ENCODE measurements at regions not wholly inside any gene's neighbourhood (a gene's known extent, or its start where the extent isn't known, plus 50 kb on each side); places are given as distances from the start of the nearest gene placed in this dataset.

- peak; percentile 5 for DNase-seq
Observed at GRCh38 chr20:63115651-63116411, 100.1 kb downstream of the YTHDF1 start.

GRCh38 chr20:63114693-63115311, 101.1 kb downstream of the YTHDF1 start:
- peak; percentile 5 for DNase-seq

GRCh38 chr20:63114006-63114692, 101.8 kb downstream of the YTHDF1 start:
- peak; percentile 5 for DNase-seq

GRCh38 chr20:63112491-63113219, 103.3 kb downstream of the YTHDF1 start:
- peak; percentile 4 for DNase-seq

- no peak for DNase-seq
Observed at GRCh38 chr20:63108247-63108646, 101.5 kb upstream of the BHLHE23 start.

GRCh38 chr20:63107449-63108200, 100.9 kb upstream of the BHLHE23 start:
- no peak for DNase-seq

GRCh38 chr20:63106765-63107448, 100.1 kb upstream of the BHLHE23 start:
- no peak for DNase-seq

GRCh38 chr20:63106108-63106764, 99.5 kb upstream of the BHLHE23 start:
- no peak for DNase-seq

GRCh38 chr20:63105211-63106107, 98.7 kb upstream of the BHLHE23 start:
- no peak for DNase-seq

- DNase-seq, result no peak
Observed at GRCh38 chr20:63104312-63105181, 97.8 kb upstream of the BHLHE23 start.

- no peak for DNase-seq
Observed at GRCh38 chr20:63103402-63104311, 96.9 kb upstream of the BHLHE23 start.

- peak; percentile 80 for DNase-seq
Observed at GRCh38 chr20:63102721-63103375, 96.1 kb upstream of the BHLHE23 start.

GRCh38 chr20:63101781-63102720, 95.3 kb upstream of the BHLHE23 start:
- DNase-seq, result peak; percentile 75

- peak; percentile 11 for DNase-seq
Observed at GRCh38 chr20:63100926-63101699, 94.3 kb upstream of the BHLHE23 start.

- DNase-seq, result peak; percentile 7
Observed at GRCh38 chr20:63100174-63100925, 93.6 kb upstream of the BHLHE23 start.
